Adrenal gland (tissue), 5 donors: ENCODE measurements at regions not wholly inside any gene's neighbourhood (a gene's known extent, or its start where the extent isn't known, plus 50 kb on each side); places are given as distances from the start of the nearest gene placed in this dataset.

Experiments used
- CTCF ChIP-seq, 6 experiments: fragments of 450-650 bp in 4 of 6; fragments of 200-600 bp in 2 of 6; sonication (generic) in 1 of 6; IDR thresholded peaks; 1 replicate in 5 of 6; 2 replicates in 1 of 6; pipeline versions ENCODE4 v1.5.1 to v1.8.0; 2016 to 2021; ENCODE audit warnings: antibody characterized with exemption in 6 of 6, mild to moderate bottlenecking in 2 of 6, moderate library complexity in 1 of 6
- POLR2A ChIP-seq, 2 donors: fragments of 450-650 bp; IDR thresholded peaks; one replicate each; pipeline ENCODE4 v1.6.1; 2017; ENCODE audit warnings: antibody characterized with exemption in 2 of 2, mild to moderate bottlenecking in 2 of 2, moderate library complexity in 1 of 2
- donor health status: DM: no; HTN: no; CAD: no.

GRCh38 chr12:58306266-58307000 lies 365.1 kb downstream of the ATP23 start:
- TF ChIP-seq CTCF (IDR thresholded peaks at IDR 0.05), result no peak
- no peak for TF ChIP-seq POLR2A (IDR thresholded peaks at IDR 0.05)
